Stimulated activated naive B cell treated with anti-CD40 and anti-IgM and Interleukin-4, amounts not matched to agents 10 μg/mL and 1 μg/mL and 100 μg/mL, for 72 hours (primary cell): ENCODE measurements at regions not wholly inside any gene's neighbourhood (a gene's known extent, or its start where the extent isn't known, plus 50 kb on each side); places are given as distances from the start of the nearest gene placed in this dataset.

Experiments used
- ATAC-seq, 2 donors: fragments of 150-1000 bp; cut with Tn5 transposase; replicated peaks; 2 replicates each; pipeline ENCODE4 v1.10.0; 2021; ENCODE audit warnings: moderate library complexity in 1 of 2
- DNase-seq: peaks from one replicate; pipeline ENCODE4 v3.0.0; 2021
- H3K27ac Mint-ChIP-seq: one replicate; pipeline ENCODE4 v1.8.0; 2022; ENCODE audit warnings: mild to moderate bottlenecking, mixed read lengths
- H3K27me3 Mint-ChIP-seq, 2 donors: one replicate each; pipeline ENCODE4 v1.8.0; 2022; ENCODE audit warnings: mixed read lengths in 2 of 2
- H3K36me3 Mint-ChIP-seq, 2 donors: one replicate each; pipeline ENCODE4 v1.8.0; 2022; ENCODE audit warnings: mixed read lengths in 2 of 2, mild to moderate bottlenecking in 1 of 2
- H3K4me1 Mint-ChIP-seq, 2 donors: one replicate each; pipeline ENCODE4 v1.8.0; 2022; ENCODE audit warnings: mixed read lengths in 2 of 2, mild to moderate bottlenecking in 1 of 2
- H3K4me3 Mint-ChIP-seq, 2 donors: one replicate each; pipeline ENCODE4 v1.8.0; 2022; ENCODE audit warnings: mild to moderate bottlenecking in 2 of 2, mixed read lengths in 2 of 2, moderate library complexity in 1 of 2
- H3K9me3 Mint-ChIP-seq, 2 donors: one replicate each; pipeline ENCODE4 v1.8.0; 2022; ENCODE audit warnings: mixed read lengths in 2 of 2, mild to moderate bottlenecking in 1 of 2

- Mint-ChIP-seq H3K36me3 (no peaks in the 10 kb centered on the region), H3K9me3 (no peaks in the 10 kb centered on the region), H3K27me3 (peaks cover 11 to 36% of the 10 kb centered on the region in 2 donors), H3K27ac (no peak overlapping the region), H3K4me3 (no peak overlapping the region), H3K4me1 (no peaks in the 10 kb centered on the region)
- ATAC-seq (no peak), DNase-seq (no peak)
Measured at GRCh38 chr13:47184321-47184720, 287.5 kb upstream of the HTR2A start.

- Mint-ChIP-seq H3K4me1 (no peaks in the 10 kb centered on the region), H3K27ac (no peak overlapping the region), H3K9me3 (no peaks in the 10 kb centered on the region), H3K27me3 (peaks cover 8 to 25% of the 10 kb centered on the region in 2 donors), H3K4me3 (no peak overlapping the region), H3K36me3 (no peaks in the 10 kb centered on the region)
- DNase-seq (no peak), ATAC-seq (no peak)
Measured at GRCh38 chr13:47179321-47179720, 282.5 kb upstream of the HTR2A start.

GRCh38 chr13:47178090-47178950 lies 281.5 kb upstream of the HTR2A start:
- Mint-ChIP-seq H3K27ac (no peak overlapping the region), H3K27me3 (peaks cover 4 to 15% of the 10 kb centered on the region in 2 donors), H3K4me3 (no peak overlapping the region), H3K36me3 (no peaks in the 10 kb centered on the region), H3K9me3 (no peaks in the 10 kb centered on the region), H3K4me1 (no peaks in the 10 kb centered on the region)
- DNase-seq (no peak), ATAC-seq (no peak)

- H3K36me3 Mint-ChIP-seq = no peaks in the 10 kb centered on the region
- H3K27ac Mint-ChIP-seq = no peak overlapping the region
- no peak for ATAC-seq
Measured at GRCh38 chr13:47175172-47175866, 278.5 kb upstream of the HTR2A start.

GRCh38 chr13:47170971-47171370 lies 274.1 kb upstream of the HTR2A start:
- ATAC-seq (no peak), DNase-seq (no peak)
- H3K4me3 Mint-ChIP-seq = no peak overlapping the region
- no peak overlapping the region for H3K27ac Mint-ChIP-seq
- H3K27me3 Mint-ChIP-seq = peaks cover 0 to 12% of the 10 kb centered on the region in 2 donors
- no peaks in the 10 kb centered on the region for H3K36me3 Mint-ChIP-seq
- no peaks in the 10 kb centered on the region for H3K9me3 Mint-ChIP-seq
- H3K4me1 Mint-ChIP-seq = peaks cover 0 to 3% of the 10 kb centered on the region in 2 donors

More at GRCh38 chr13:47175172-47175866, 278.5 kb upstream of the HTR2A start:
- Mint-ChIP-seq H3K4me1 (no peaks in the 10 kb centered on the region), H3K27me3 (peaks cover 0 to 10% of the 10 kb centered on the region in 2 donors), H3K4me3 (no peak overlapping the region), H3K9me3 (no peaks in the 10 kb centered on the region)
- DNase-seq = no peak

- H3K4me3 Mint-ChIP-seq = no peak overlapping the region
- no peaks in the 10 kb centered on the region for H3K9me3 Mint-ChIP-seq
- peaks cover 0 to 12% of the 10 kb centered on the region in 2 donors for H3K27me3 Mint-ChIP-seq
- no peaks in the 10 kb centered on the region for H3K36me3 Mint-ChIP-seq
- H3K4me1 Mint-ChIP-seq = peaks cover 0 to 3% of the 10 kb centered on the region in 2 donors
- DNase-seq (no peak), ATAC-seq (no peak)
- no peak overlapping the region for H3K27ac Mint-ChIP-seq
Measured at GRCh38 chr13:47168618-47169017, 271.8 kb upstream of the HTR2A start.

GRCh38 chr13:47168066-47168465 lies 271.2 kb upstream of the HTR2A start:
- no peak for DNase-seq
- H3K4me1 Mint-ChIP-seq = peaks cover 0 to 3% of the 10 kb centered on the region in 2 donors
- H3K36me3 Mint-ChIP-seq = no peaks in the 10 kb centered on the region
- no peak overlapping the region for H3K4me3 Mint-ChIP-seq
- peaks cover 0 to 12% of the 10 kb centered on the region in 2 donors for H3K27me3 Mint-ChIP-seq
- H3K9me3 Mint-ChIP-seq = no peaks in the 10 kb centered on the region
- no peak for ATAC-seq
- no peak overlapping the region for H3K27ac Mint-ChIP-seq

- ATAC-seq (no peak), DNase-seq (no peak)
- Mint-ChIP-seq H3K27ac (no peak overlapping the region), H3K4me3 (no peak overlapping the region), H3K4me1 (peaks cover 0 to 3% of the 10 kb centered on the region in 2 donors), H3K9me3 (no peaks in the 10 kb centered on the region), H3K36me3 (no peaks in the 10 kb centered on the region), H3K27me3 (peaks cover under 1 to 7% of the 10 kb centered on the region in 2 donors)
Measured at GRCh38 chr13:47166336-47166735, 269.5 kb upstream of the HTR2A start.

- Mint-ChIP-seq H3K9me3 (peaks cover 0 to 5% of the 10 kb centered on the region in 2 donors), H3K4me3 (no peak overlapping the region), H3K27me3 (peaks cover 5 to 9% of the 10 kb centered on the region in 2 donors), H3K36me3 (peaks cover 4 to 5% of the 10 kb centered on the region in 2 donors), H3K4me1 (no peaks in the 10 kb centered on the region), H3K27ac (no peak overlapping the region)
- ATAC-seq = no peak
- no peak for DNase-seq
Measured at GRCh38 chr13:47159853-47160550, 263.1 kb upstream of the HTR2A start.

- Mint-ChIP-seq H3K4me3 (no peak overlapping the region), H3K4me1 (no peaks in the 10 kb centered on the region), H3K9me3 (peaks cover 0 to 5% of the 10 kb centered on the region in 2 donors), H3K36me3 (peaks cover 5 to 6% of the 10 kb centered on the region in 2 donors), H3K27me3 (peaks cover 10 to 14% of the 10 kb centered on the region in 2 donors), H3K27ac (no peak overlapping the region)
- no peak for ATAC-seq
- DNase-seq = no peak
Measured at GRCh38 chr13:47158593-47158992, 261.7 kb upstream of the HTR2A start.

- H3K9me3 Mint-ChIP-seq = no peaks in the 10 kb centered on the region
- H3K4me3 Mint-ChIP-seq = no peak overlapping the region
- no peak for DNase-seq
- no peaks in the 10 kb centered on the region for H3K36me3 Mint-ChIP-seq
- ATAC-seq = no peak
- peaks cover 11 to 12% of the 10 kb centered on the region in 2 donors for H3K4me1 Mint-ChIP-seq
- no peak overlapping the region for H3K27ac Mint-ChIP-seq
- H3K27me3 Mint-ChIP-seq = peaks cover 4 to 7% of the 10 kb centered on the region in 2 donors
Measured at GRCh38 chr13:47148543-47148942, 251.7 kb upstream of the HTR2A start.

GRCh38 chr13:47147812-47148119 lies 250.9 kb upstream of the HTR2A start:
- Mint-ChIP-seq H3K4me3 (no peak overlapping the region), H3K27ac (no peak overlapping the region), H3K4me1 (peaks cover 11 to 12% of the 10 kb centered on the region in 2 donors), H3K36me3 (no peaks in the 10 kb centered on the region), H3K9me3 (no peaks in the 10 kb centered on the region), H3K27me3 (peaks cover 4 to 7% of the 10 kb centered on the region in 2 donors)
- DNase-seq (no peak), ATAC-seq (no peak)

- Mint-ChIP-seq H3K27me3 (peaks cover 3 to 7% of the 10 kb centered on the region in 2 donors), H3K4me3 (peak overlapping the region in 1 of 2 donors; percentile 8), H3K9me3 (no peaks in the 10 kb centered on the region), H3K27ac (no peak overlapping the region), H3K36me3 (no peaks in the 10 kb centered on the region), H3K4me1 (peaks cover 11 to 12% of the 10 kb centered on the region in 2 donors)
- ATAC-seq (peak; percentile 95), DNase-seq (peak; percentile 18)
Measured at GRCh38 chr13:47146991-47147811, 250.3 kb upstream of the HTR2A start.

- H3K27ac Mint-ChIP-seq = no peak overlapping the region
- peaks cover 11 to 12% of the 10 kb centered on the region in 2 donors for H3K4me1 Mint-ChIP-seq
- DNase-seq (no peak), ATAC-seq (no peak)
- no peak overlapping the region for H3K4me3 Mint-ChIP-seq
- no peaks in the 10 kb centered on the region for H3K9me3 Mint-ChIP-seq
- no peaks in the 10 kb centered on the region for H3K36me3 Mint-ChIP-seq
- H3K27me3 Mint-ChIP-seq = peaks cover 0 to 3% of the 10 kb centered on the region in 2 donors
Measured at GRCh38 chr13:47146136-47146535, 249.3 kb upstream of the HTR2A start.
